BJ (cell line): ENCODE measurements at regions not wholly inside any gene's neighbourhood (a gene's known extent, or its start where the extent isn't known, plus 50 kb on each side); places are given as distances from the start of the nearest gene placed in this dataset.
"Not testable (repeated sequence)": the region's sequence is repeated elsewhere in the genome, so short reads cannot be mapped to it uniquely, and the experiment has no call there.

Experiments used
- CTCF ChIA-PET: fragments of 350-600 bp; formaldehyde crosslinking; extraction: SDS; loops from one replicate; lab custom pipeline; 2021; ENCODE audit warnings: antibody characterized with exemption, inconsistent platforms; lab: Yijun Ruan, JAX
- POLR2A ChIA-PET: fragments of 300-600 bp; sonication (Branson Sonifier 250); formaldehyde crosslinking; extraction: SDS; loops from one replicate; lab custom pipeline; 2021; ENCODE audit warnings: antibody characterized with exemption; lab: Charles Lee
- DNase-seq: peaks from one replicate; pipeline ENCODE4 v3.0.0-alpha.2; 2011; ENCODE audit warnings: low read depth
- H3K27me3 ChIP-seq: 2 replicates; pipeline ENCODE4 v1.6.0; 2011; ENCODE audit warnings: low read length; ENCODE audit not compliant: control insufficient read depth, insufficient read depth
- H3K36me3 ChIP-seq: 2 replicates; pipeline ENCODE4 v1.5.1; 2011; ENCODE audit warnings: low read length; ENCODE audit not compliant: control insufficient read depth, insufficient read depth
- H3K4me3 ChIP-seq: 2 replicates; pipeline ENCODE4 v1.5.1; 2011; ENCODE audit warnings: low read depth, mild to moderate bottlenecking, control low read depth, low read length
- TF ChIP-seq, protein P1 (sequence below): IDR thresholded peaks from 2 replicates; pipeline ENCODE4 v1.5.1; 2011; ENCODE audit warnings: low read depth, mild to moderate bottlenecking, control low read depth, inconsistent platforms, low read length, moderate library complexity; ENCODE audit not compliant: insufficient read depth

DNA sequence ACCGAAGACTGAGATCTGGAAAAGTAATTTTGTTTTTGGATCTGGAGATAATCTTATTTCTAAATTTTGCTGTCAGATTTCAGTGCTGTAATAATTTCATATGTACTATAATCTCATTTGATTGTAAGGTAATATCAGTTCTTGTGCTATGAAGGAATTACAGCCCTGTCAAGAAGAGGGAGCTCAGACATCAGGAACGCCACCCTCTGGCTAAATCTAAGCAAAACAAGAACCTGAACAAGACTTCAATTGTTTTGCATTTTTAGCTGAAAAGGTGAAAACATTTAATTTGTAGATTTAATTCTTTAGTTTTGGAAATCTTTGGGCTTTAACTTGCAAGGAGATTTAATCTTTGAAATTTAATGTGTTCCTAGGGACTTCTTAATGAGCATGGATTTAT lies 525.4 kb upstream of the HS3ST1 start:
- ChIA-PET CTCF (no interaction called here), POLR2A (no interaction called here)
- DNase-seq: no peak
- no peaks in the 10 kb centered on the region for H3K27me3 ChIP-seq
- TF ChIP-seq, protein P1, sequence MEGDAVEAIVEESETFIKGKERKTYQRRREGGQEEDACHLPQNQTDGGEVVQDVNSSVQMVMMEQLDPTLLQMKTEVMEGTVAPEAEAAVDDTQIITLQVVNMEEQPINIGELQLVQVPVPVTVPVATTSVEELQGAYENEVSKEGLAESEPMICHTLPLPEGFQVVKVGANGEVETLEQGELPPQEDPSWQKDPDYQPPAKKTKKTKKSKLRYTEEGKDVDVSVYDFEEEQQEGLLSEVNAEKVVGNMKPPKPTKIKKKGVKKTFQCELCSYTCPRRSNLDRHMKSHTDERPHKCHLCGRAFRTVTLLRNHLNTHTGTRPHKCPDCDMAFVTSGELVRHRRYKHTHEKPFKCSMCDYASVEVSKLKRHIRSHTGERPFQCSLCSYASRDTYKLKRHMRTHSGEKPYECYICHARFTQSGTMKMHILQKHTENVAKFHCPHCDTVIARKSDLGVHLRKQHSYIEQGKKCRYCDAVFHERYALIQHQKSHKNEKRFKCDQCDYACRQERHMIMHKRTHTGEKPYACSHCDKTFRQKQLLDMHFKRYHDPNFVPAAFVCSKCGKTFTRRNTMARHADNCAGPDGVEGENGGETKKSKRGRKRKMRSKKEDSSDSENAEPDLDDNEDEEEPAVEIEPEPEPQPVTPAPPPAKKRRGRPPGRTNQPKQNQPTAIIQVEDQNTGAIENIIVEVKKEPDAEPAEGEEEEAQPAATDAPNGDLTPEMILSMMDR: no peak
- H3K36me3 ChIP-seq: no peaks in the 10 kb centered on the region
- no peak overlapping the region for H3K4me3 ChIP-seq

DNA sequence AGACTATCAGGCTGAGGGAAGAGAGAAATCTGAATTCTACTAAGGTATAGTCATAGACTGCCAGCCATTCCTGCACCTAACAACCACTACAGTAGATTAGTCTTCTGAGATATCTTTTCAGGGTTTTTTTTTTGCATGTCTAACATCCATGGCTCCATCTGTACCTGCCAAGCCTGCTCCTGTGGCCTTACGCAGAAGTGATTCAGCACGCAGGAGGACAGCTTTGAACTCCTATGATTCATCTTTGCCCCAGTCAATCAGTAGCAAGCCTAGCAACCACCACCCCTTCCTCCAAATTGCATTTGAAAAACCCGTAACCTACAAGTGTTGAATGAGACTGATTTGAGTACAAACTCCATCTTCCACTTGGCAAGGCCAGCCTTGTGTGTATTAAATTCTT lies 520.7 kb upstream of the HS3ST1 start:
- DNase-seq: no peak
- TF ChIP-seq, protein P1: no peak
- no peak overlapping the region for H3K4me3 ChIP-seq
- no peaks in the 10 kb centered on the region for H3K27me3 ChIP-seq
- H3K36me3 ChIP-seq: no peaks in the 10 kb centered on the region
- CTCF ChIA-PET: no interaction called here
- POLR2A ChIA-PET: no interaction called here

DNA sequence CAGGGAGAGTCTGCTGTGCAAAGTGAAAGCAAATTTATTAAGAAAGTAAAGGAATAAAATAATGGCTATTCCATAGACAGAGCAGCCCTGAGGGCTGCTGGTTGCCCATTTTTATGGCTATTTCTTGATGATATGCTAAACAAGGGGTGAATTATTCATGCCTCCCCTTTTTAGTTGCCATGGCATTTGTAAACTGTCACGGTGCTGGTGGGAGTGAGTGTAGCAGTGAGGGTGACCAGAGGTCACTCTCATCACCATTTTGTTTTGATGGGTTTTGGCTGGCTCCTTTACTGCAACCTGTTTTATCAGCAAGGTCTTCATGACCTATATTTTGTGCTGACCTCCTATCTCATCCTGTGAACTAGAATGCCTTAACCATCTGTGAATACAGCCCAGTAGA lies 518.9 kb upstream of the HS3ST1 start:
- POLR2A ChIA-PET, H3K4me3 ChIP-seq, DNase-seq, H3K27me3 ChIP-seq, H3K36me3 ChIP-seq, CTCF ChIA-PET: not testable (repeated sequence)

DNA sequence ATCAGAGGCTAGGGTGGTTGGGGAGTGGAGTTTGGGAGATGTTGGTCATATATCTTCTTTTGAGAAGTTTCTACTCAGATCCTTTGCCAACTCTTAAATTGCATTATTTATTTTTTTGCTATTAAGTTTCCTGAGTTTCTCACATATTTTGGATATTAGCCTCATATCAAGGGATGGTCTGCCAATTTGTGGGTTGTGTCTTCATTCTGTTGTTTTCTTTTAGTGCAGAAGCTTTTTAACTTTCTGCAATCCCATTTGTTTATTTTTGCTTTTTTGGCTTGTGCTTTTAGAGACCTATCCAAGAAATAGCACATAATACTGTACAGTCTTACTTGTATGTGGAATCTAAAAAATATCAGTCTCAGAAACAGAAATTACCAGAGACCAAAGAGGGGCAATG lies 509.2 kb upstream of the HS3ST1 start:
- Histone ChIP-seq H3K4me3 (no peak overlapping the region), H3K27me3 (no peaks in the 10 kb centered on the region), H3K36me3 (no peaks in the 10 kb centered on the region)
- no peak for DNase-seq
- ChIA-PET CTCF (no interaction called here), POLR2A (no interaction called here)
- TF ChIP-seq, protein P1: no peak

DNA sequence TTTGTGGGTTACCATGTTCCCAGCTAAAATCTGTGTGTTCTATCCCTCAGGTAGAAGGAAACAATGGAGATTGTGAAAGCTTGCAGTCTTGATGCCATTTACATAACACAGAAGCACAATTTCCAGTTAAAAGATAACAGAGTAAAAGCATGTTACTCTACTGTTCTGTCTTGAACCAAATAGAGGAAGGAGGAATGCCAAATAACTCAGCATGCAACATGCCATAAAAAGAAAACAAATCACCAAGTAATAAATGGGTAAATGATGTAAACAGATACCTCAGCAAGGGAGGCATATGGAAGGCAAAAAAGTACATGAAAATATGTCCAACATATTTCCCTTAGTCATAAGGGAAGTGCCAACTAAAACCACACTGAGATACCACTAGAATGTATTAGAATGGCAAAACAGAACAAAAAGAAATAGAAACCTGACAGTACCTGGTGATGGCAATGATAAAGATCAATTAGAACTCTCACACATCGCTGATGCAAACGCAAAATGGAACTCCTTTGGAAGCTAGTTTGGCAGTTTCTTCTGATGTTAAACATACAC lies 502.6 kb upstream of the HS3ST1 start:
- CTCF ChIA-PET: no interaction called here

DNA sequence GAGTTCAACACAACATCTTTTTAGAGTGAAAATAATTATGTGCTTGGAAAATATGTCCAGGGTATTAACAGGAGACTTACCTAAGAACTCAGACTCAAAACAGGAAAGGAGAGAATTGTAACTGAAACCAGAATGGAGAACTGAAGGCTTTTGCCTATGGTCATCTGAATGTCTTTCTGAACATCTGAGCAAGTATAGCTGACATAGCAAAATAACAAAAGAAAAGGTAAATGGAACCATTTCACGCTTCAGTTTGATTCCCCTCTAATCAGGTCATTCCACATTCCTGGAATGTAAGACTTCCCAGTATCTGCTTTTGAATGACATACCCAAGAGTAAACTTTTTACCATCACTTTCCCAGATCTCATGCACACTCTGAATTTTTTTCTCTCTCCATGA lies 500.4 kb upstream of the HS3ST1 start:
- ChIA-PET POLR2A (no interaction called here), CTCF (no interaction called here)
- DNase-seq: no peak
- H3K36me3 ChIP-seq: no peaks in the 10 kb centered on the region
- TF ChIP-seq, protein P1: no peak
- no peak overlapping the region for H3K4me3 ChIP-seq
- H3K27me3 ChIP-seq: no peaks in the 10 kb centered on the region

More for the DNA sequence above, 502.6 kb upstream of the HS3ST1 start:
- Histone ChIP-seq H3K27me3 (no peaks in the 10 kb centered on the region), H3K36me3 (no peaks in the 10 kb centered on the region), H3K4me3 (no peak overlapping the region)
- TF ChIP-seq, protein P1: no peak
- no peak for DNase-seq
- POLR2A ChIA-PET: no interaction called here
